ENCODE measurements at regions not wholly inside any gene's neighbourhood (a gene's known extent, or its start where the extent isn't known, plus 50 kb on each side); places are given as distances from the start of the nearest gene placed in this dataset.

GRCh38 chr11:116503216-116504160 is 269.3 kb downstream of the BUD13 start:
- DNase-seq (ENCODE audit: low spot score) (no peak), ATAC-seq (no peak)
- intact Hi-C loops (cut with DNase I), result no loop called here

GRCh38 chr11:116502641-116503061 is 270.1 kb downstream of the BUD13 start:
- ATAC-seq (no peak), DNase-seq (ENCODE audit: low spot score) (no peak)
- intact Hi-C loops (cut with DNase I), result no loop called here

- no peak for DNase-seq (ENCODE audit: low spot score)
- no peak for ATAC-seq
- intact Hi-C loops (cut with DNase I), result no loop called here
These were observed 271.1 kb downstream of the BUD13 start for GRCh38 chr11:116501728-116502127.

GRCh38 chr11:116500947-116501602 is 271.7 kb downstream of the BUD13 start:
- intact Hi-C loops (cut with DNase I), result no loop called here
- DNase-seq (ENCODE audit: low spot score), result no peak
- no peak for ATAC-seq

- no peak for DNase-seq (ENCODE audit: low spot score)
- no peak for ATAC-seq
- intact Hi-C loops (cut with DNase I), result no loop called here
These were observed 272.5 kb downstream of the BUD13 start for GRCh38 chr11:116500026-116500946.

GRCh38 chr11:116499396-116500003 is 273.3 kb downstream of the BUD13 start:
- DNase-seq (ENCODE audit: low spot score) (peak; percentile 89), ATAC-seq (peak; percentile 52)
- intact Hi-C loops (cut with DNase I), result no loop called here

GRCh38 chr11:116498161-116498560 is 274.6 kb downstream of the BUD13 start:
- intact Hi-C loops (cut with DNase I), result no loop called here
- ATAC-seq, result no peak
- no peak for DNase-seq (ENCODE audit: low spot score)

GRCh38 chr11:116492600-116492999 is 280.2 kb downstream of the BUD13 start:
- intact Hi-C loops (cut with DNase I), result no loop called here
- DNase-seq (ENCODE audit: low spot score), result no peak
- no peak for ATAC-seq

GRCh38 chr11:116488836-116489389 is 283.9 kb downstream of the BUD13 start:
- no peak for DNase-seq (ENCODE audit: low spot score)
- intact Hi-C loops (cut with DNase I), result no loop called here
- ATAC-seq, result no peak

GRCh38 chr11:116485425-116485824 is 287.4 kb downstream of the BUD13 start:
- DNase-seq (ENCODE audit: low spot score) (no peak), ATAC-seq (no peak)
- intact Hi-C loops (cut with DNase I), result no loop called here

GRCh38 chr11:116482716-116483115 is 290.1 kb downstream of the BUD13 start:
- no peak for ATAC-seq
- intact Hi-C loops (cut with DNase I), result no loop called here

GRCh38 chr11:116481126-116481675 is 291.6 kb downstream of the BUD13 start:
- DNase-seq (ENCODE audit: low spot score), result no peak
- intact Hi-C loops (cut with DNase I), result no loop called here
- no peak for ATAC-seq

More at GRCh38 chr11:116482716-116483115, 290.1 kb downstream of the BUD13 start:
- DNase-seq (ENCODE audit: low spot score), result no peak

- ATAC-seq (no peak), DNase-seq (ENCODE audit: low spot score) (no peak)
- intact Hi-C loops (cut with DNase I), result no loop called here
These were observed 293.8 kb downstream of the BUD13 start for GRCh38 chr11:116478669-116479668.

- intact Hi-C loops (cut with DNase I), result no loop called here
- no peak for DNase-seq (ENCODE audit: low spot score)
- ATAC-seq, result no peak
These were observed 294.6 kb downstream of the BUD13 start for GRCh38 chr11:116478205-116478604.

GRCh38 chr11:116473790-116474346 is 298.9 kb downstream of the BUD13 start:
- intact Hi-C loops (cut with DNase I), result no loop called here
- ATAC-seq, result no peak
- no peak for DNase-seq (ENCODE audit: low spot score)

- DNase-seq (ENCODE audit: low spot score) (no peak), ATAC-seq (no peak)
- intact Hi-C loops (cut with DNase I), result no loop called here
These were observed 299.5 kb downstream of the BUD13 start for GRCh38 chr11:116473206-116473769.

Data from sciatic nerve (tissue), 2 donors.